ENCODE measurements at regions not wholly inside any gene's neighbourhood (a gene's known extent, or its start where the extent isn't known, plus 50 kb on each side); places are given as distances from the start of the nearest gene placed in this dataset.

- no peak for TF ChIP-seq POLR2A (IDR thresholded peaks at IDR 0.05; ENCODE audit: low read depth, low read length)
- TF ChIP-seq TAF1 (IDR thresholded peaks at IDR 0.05; ENCODE audit: borderline replicate concordance, low read depth, low read length) = no peak
Observed at GRCh38 chr2:184370954-184371353, 227.4 kb upstream of the ZNF804A start.
